HG02798 (cell line): ENCODE measurements at regions not wholly inside any gene's neighbourhood (a gene's known extent, or its start where the extent isn't known, plus 50 kb on each side); places are given as distances from the start of the nearest gene placed in this dataset.
"Not testable (repeated sequence)": the region's sequence is repeated elsewhere in the genome, so short reads cannot be mapped to it uniquely, and the experiment has no call there.

Source experiments
- ATAC-seq: cut with Tn5 transposase; IDR thresholded peaks from one replicate; pipeline ENCODE4 v1.9.1; 2021; ENCODE audit warnings: mild to moderate bottlenecking; ENCODE audit not compliant: unreplicated experiment, poor library complexity

GRCh38 chr13:70579941-70580340 lies 471.7 kb upstream of the KLHL1 start:
- no peak for ATAC-seq

- no peak for ATAC-seq
Measured at GRCh38 chr13:70571221-70571620, 463.0 kb upstream of the KLHL1 start.

GRCh38 chr13:70568571-70568970 lies 460.3 kb upstream of the KLHL1 start:
- ATAC-seq: peak; percentile 81

GRCh38 chr13:70544706-70545105 lies 436.5 kb upstream of the KLHL1 start:
- no peak for ATAC-seq

DNA sequence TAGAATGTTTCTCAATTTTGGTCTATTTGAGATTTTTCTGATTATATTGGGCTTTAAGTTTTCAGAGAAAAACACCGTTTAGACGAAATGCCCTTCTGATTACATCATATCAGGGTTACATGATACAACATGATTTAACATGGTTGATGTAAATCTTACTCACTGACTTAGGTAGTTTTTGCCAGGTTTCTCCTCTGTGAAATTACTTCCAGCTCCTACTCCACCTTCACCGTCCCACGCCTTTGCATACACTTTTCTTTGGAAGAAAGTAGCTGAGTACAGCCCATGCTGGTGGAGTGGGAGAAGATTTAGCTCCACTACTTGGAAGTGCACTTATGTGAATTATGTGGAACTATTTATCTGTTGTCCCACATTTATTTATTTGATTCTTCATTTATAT lies 433.2 kb upstream of the KLHL1 start:
- no peak for ATAC-seq

GRCh38 chr13:70534466-70534865 lies 426.2 kb upstream of the KLHL1 start:
- ATAC-seq: no peak

DNA sequence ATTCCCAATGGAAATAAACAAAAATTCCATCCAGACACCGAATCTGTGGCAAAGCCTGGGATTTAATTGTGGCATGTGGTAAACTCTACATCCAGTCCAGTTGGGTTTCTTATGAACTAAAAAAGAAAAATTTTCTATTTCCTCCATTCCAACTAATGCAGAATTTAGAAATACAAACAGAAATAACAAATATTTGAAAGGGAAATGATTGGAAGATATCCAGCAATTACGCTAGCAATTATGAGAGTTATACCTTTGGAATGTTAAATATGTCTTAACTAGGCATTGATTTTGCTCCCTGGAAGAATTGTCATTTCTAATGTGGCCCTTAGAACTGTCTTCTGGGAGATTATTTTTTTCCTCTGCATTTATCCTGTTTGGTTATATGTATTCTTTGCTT lies 421.4 kb upstream of the KLHL1 start:
- no peak for ATAC-seq

DNA sequence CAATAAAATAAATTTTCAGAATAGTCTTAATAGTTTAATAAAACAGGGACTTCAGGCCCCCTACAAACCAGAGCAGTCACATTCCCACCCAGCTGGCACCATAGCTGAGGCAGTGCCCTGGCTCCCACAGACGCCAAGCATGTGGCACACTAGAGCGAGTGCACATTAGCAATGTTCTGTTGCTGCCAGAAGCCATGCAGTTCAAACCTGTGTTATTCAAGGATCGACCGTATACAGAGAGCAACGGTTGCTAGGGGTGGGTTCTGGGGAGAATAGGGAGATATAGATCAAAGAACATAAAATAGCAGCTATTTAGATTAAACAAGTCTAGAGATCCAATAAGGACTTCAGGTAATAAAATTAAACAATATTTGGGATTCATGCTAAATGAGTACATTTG lies 419.3 kb upstream of the KLHL1 start:
- ATAC-seq: no peak

GRCh38 chr13:70523622-70524021 lies 415.4 kb upstream of the KLHL1 start:
- no peak for ATAC-seq

GRCh38 chr13:70520275-70521036 lies 412.2 kb upstream of the KLHL1 start:
- no peak for ATAC-seq

DNA sequence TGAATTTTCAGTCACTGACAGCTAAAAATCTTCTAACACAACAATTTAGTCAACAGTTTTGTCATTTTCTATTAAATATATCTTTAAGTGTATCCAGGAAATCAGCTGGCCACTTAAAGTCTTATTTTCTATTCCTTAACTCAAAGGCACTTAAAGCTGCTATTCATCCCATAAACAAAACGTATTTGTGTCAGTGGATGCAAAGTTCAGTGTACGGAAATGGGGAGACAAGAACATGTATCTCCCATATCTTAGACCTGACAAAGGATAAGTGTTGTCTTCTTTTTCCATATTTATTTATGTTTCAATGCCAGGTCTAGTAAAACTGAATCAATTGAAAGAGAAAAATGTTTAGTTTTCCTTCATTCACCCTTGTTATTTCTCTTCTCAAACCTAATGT lies 409.8 kb upstream of the KLHL1 start:
- ATAC-seq: no peak

- no peak for ATAC-seq
Measured at GRCh38 chr13:70516226-70516625, 408.0 kb upstream of the KLHL1 start.

- not testable (repeated sequence) for ATAC-seq
Measured at GRCh38 chr13:70511861-70512417, 403.7 kb upstream of the KLHL1 start.

DNA sequence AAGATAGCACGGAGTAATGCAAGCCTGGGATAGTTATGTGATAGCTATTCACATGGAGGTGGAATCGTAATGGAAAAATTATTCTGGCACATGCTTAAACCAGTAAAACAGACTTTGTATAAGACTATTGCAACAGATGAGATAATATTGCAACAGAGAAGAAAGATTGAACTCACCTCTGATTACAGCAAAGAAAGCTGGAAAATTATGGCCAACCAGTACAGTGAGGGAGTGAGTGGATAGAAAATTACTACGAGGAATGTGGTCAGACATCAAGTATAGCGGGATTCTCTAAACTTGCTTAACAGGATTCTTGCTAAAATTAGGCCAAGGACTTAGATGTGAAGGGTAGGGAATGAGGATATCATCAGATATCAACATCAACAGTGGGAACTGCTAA lies 397.6 kb upstream of the KLHL1 start:
- ATAC-seq: no peak

DNA sequence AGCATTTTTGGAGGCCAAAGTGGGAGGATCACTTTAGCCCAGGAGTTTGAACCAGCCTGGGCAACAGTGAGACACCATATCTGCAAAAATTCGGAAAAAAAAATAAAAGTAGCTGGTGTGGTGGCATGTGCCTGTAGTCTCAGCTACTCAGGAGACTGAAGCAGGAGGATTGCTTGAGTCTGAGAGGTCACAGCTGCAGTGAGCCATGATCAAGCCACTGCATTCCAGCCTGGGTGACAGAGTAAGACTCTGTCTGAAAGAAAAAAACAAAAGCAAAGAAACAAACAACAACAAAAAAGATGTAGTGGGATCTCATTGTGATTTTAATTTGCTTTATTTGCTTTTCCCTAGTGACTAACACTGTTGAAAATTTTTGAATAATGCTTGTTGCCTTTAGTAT lies 394.7 kb upstream of the KLHL1 start:
- no peak for ATAC-seq

GRCh38 chr13:70490320-70490935 lies 382.2 kb upstream of the KLHL1 start:
- ATAC-seq: no peak

DNA sequence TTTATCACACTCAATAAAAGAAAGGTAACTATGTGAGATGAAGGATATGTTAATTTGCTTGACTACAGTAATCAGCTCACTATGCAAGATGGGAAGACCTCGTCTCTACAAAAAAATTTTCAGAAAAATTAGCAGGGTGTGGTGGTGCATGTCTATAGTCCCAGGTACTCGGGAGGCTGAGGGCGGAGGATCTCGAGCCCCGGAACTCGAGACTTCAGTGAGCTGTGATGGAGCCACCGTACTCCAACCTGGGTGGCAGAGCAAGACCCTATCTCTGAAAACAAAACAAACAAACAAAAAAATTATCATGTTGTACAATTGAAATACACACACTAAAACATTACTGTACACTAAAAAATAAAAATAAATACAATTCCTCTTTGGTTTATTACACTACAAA lies 376.7 kb upstream of the KLHL1 start:
- no peak for ATAC-seq

- no peak for ATAC-seq
Measured at GRCh38 chr13:70483599-70484276, 375.5 kb upstream of the KLHL1 start.

GRCh38 chr13:70473907-70474306 lies 365.7 kb upstream of the KLHL1 start:
- no peak for ATAC-seq

- no peak for ATAC-seq
Measured at GRCh38 chr13:70469077-70469476, 360.8 kb upstream of the KLHL1 start.

GRCh38 chr13:70457474-70457873 lies 349.2 kb upstream of the KLHL1 start:
- no peak for ATAC-seq
